ENCODE measurements at regions not wholly inside any gene's neighbourhood (a gene's known extent, or its start where the extent isn't known, plus 50 kb on each side); places are given as distances from the start of the nearest gene placed in this dataset.

GRCh38 chr14:71388862-71389261 lies 481.6 kb downstream of the PCNX1 start:
- no peaks in the 10 kb centered on the region for H3K4me1 ChIP-seq (ENCODE audit: control insufficient read depth in 4 of 4, insufficient read depth in 4 of 4, low read length in 3 of 4)
- WGBS: 91% methylated on average over 4 of the region's 4 CpGs

DNA sequence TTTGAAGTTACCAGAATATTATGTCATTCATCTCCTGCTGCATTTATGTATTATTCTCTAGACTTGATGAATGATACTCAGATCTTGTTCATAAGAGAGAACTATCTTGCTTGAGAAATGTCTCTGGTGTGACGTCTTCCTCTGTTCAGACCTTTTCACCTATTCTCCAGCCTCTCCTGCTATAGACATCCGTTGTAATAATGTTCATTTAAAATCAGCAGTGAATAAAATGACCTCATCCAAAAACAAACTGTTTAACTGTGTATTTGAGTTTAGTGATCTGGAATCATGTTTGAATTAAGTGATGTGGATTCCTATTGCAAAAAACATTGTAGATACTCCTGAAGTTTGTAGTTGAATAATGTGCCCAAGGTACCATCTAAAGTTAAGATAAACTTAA lies 487.1 kb downstream of the PCNX1 start:
- WGBS: 51% methylated on average over 2 of the region's 2 CpGs
- Histone ChIP-seq H3K36me3 (ENCODE audit: control insufficient read depth in 4 of 4, insufficient read depth in 3 of 4, low read depth in 1 of 4, low read length in 3 of 4) (no peaks in the 10 kb centered on the region), H3K27me3 (ENCODE audit: control insufficient read depth in 4 of 4, insufficient read depth in 4 of 4, low read length in 3 of 4) (no peaks in the 10 kb centered on the region), H3K27ac (ENCODE audit: low read depth in 1 of 2, low read length in 2 of 2) (no peak overlapping the region), H3K9ac (ENCODE audit: low read depth in 1 of 2, low read length in 2 of 2) (no peak overlapping the region), H3K9me3 (ENCODE audit: control insufficient read depth in 4 of 4, low read length in 3 of 4) (no peaks in the 10 kb centered on the region), H3K4me3 (ENCODE audit: low read depth in 1 of 3, low read length in 3 of 3) (no peak overlapping the region), H3K4me1 (ENCODE audit: control insufficient read depth in 4 of 4, insufficient read depth in 4 of 4, low read length in 3 of 4) (peaks cover 6 to 23% (median 10%) of the 10 kb centered on the region in 4 donors)
- no peak for DNase-seq (ENCODE audit: low spot score)
- no peak for TF ChIP-seq SP1 (IDR thresholded peaks at IDR 0.05)
- TF ChIP-seq, protein P1, sequence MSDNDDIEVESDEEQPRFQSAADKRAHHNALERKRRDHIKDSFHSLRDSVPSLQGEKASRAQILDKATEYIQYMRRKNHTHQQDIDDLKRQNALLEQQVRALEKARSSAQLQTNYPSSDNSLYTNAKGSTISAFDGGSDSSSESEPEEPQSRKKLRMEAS (IDR thresholded peaks at IDR 0.05): no peak
- no peak for TF ChIP-seq TAF1 (conservative IDR thresholded peaks at IDR 0.05)
- TF ChIP-seq, protein P2, sequence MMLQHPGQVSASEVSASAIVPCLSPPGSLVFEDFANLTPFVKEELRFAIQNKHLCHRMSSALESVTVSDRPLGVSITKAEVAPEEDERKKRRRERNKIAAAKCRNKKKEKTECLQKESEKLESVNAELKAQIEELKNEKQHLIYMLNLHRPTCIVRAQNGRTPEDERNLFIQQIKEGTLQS (IDR thresholded peaks at IDR 0.05): no peak
- TF ChIP-seq YY1 (IDR thresholded peaks at IDR 0.05): no peak
- no peak for TF ChIP-seq GABPA (IDR thresholded peaks at IDR 0.05 in 1 of 2, conservative IDR thresholded peaks at IDR 0.05 in 1 of 2)
- no peak for TF ChIP-seq RAD21 (IDR thresholded peaks at IDR 0.05)
- no peak for TF ChIP-seq FOXA2 (IDR thresholded peaks at IDR 0.05)
- TF ChIP-seq JUND (IDR thresholded peaks at IDR 0.05): no peak
- TF ChIP-seq, protein P3, sequence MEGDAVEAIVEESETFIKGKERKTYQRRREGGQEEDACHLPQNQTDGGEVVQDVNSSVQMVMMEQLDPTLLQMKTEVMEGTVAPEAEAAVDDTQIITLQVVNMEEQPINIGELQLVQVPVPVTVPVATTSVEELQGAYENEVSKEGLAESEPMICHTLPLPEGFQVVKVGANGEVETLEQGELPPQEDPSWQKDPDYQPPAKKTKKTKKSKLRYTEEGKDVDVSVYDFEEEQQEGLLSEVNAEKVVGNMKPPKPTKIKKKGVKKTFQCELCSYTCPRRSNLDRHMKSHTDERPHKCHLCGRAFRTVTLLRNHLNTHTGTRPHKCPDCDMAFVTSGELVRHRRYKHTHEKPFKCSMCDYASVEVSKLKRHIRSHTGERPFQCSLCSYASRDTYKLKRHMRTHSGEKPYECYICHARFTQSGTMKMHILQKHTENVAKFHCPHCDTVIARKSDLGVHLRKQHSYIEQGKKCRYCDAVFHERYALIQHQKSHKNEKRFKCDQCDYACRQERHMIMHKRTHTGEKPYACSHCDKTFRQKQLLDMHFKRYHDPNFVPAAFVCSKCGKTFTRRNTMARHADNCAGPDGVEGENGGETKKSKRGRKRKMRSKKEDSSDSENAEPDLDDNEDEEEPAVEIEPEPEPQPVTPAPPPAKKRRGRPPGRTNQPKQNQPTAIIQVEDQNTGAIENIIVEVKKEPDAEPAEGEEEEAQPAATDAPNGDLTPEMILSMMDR (IDR thresholded peaks at IDR 0.05; ENCODE audit: low read depth, low read length, missing input control): no peak

More at GRCh38 chr14:71388862-71389261, 481.6 kb downstream of the PCNX1 start:
- Histone ChIP-seq H3K36me3 (ENCODE audit: control insufficient read depth in 4 of 4, insufficient read depth in 3 of 4, low read depth in 1 of 4, low read length in 3 of 4) (no peaks in the 10 kb centered on the region), H3K9ac (ENCODE audit: low read depth in 1 of 2, low read length in 2 of 2) (no peak overlapping the region), H3K9me3 (ENCODE audit: control insufficient read depth in 4 of 4, low read length in 3 of 4) (no peaks in the 10 kb centered on the region), H3K4me3 (ENCODE audit: low read depth in 1 of 3, low read length in 3 of 3) (no peak overlapping the region), H3K27ac (ENCODE audit: low read depth in 1 of 2, low read length in 2 of 2) (no peak overlapping the region), H3K27me3 (ENCODE audit: control insufficient read depth in 4 of 4, insufficient read depth in 4 of 4, low read length in 3 of 4) (no peaks in the 10 kb centered on the region)
- DNase-seq (ENCODE audit: low spot score): no peak
- TF ChIP-seq RAD21 (IDR thresholded peaks at IDR 0.05) (no peak), YY1 (IDR thresholded peaks at IDR 0.05) (no peak), HNF4A (conservative IDR thresholded peaks at IDR 0.05) (no peak), EGR1 (IDR thresholded peaks at IDR 0.05; ENCODE audit: low read depth in 2 of 2) (no peak), FOXA1 (IDR thresholded peaks at IDR 0.05) (no peak), GABPA (IDR thresholded peaks at IDR 0.05 in 1 of 2, conservative IDR thresholded peaks at IDR 0.05 in 1 of 2) (no peak), SP1 (IDR thresholded peaks at IDR 0.05) (no peak), NR2F2 (IDR thresholded peaks at IDR 0.05) (no peak), HNF4G (IDR thresholded peaks at IDR 0.05) (no peak), FOXA2 (IDR thresholded peaks at IDR 0.05) (no peak), TAF1 (conservative IDR thresholded peaks at IDR 0.05) (no peak), JUND (IDR thresholded peaks at IDR 0.05) (no peak), RXRA (IDR thresholded peaks at IDR 0.05) (no peak)
- TF ChIP-seq, protein P4, sequence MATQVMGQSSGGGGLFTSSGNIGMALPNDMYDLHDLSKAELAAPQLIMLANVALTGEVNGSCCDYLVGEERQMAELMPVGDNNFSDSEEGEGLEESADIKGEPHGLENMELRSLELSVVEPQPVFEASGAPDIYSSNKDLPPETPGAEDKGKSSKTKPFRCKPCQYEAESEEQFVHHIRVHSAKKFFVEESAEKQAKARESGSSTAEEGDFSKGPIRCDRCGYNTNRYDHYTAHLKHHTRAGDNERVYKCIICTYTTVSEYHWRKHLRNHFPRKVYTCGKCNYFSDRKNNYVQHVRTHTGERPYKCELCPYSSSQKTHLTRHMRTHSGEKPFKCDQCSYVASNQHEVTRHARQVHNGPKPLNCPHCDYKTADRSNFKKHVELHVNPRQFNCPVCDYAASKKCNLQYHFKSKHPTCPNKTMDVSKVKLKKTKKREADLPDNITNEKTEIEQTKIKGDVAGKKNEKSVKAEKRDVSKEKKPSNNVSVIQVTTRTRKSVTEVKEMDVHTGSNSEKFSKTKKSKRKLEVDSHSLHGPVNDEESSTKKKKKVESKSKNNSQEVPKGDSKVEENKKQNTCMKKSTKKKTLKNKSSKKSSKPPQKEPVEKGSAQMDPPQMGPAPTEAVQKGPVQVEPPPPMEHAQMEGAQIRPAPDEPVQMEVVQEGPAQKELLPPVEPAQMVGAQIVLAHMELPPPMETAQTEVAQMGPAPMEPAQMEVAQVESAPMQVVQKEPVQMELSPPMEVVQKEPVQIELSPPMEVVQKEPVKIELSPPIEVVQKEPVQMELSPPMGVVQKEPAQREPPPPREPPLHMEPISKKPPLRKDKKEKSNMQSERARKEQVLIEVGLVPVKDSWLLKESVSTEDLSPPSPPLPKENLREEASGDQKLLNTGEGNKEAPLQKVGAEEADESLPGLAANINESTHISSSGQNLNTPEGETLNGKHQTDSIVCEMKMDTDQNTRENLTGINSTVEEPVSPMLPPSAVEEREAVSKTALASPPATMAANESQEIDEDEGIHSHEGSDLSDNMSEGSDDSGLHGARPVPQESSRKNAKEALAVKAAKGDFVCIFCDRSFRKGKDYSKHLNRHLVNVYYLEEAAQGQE (IDR thresholded peaks at IDR 0.05): no peak
- TF ChIP-seq, protein P1 (IDR thresholded peaks at IDR 0.05): no peak
- TF ChIP-seq, protein P3 (IDR thresholded peaks at IDR 0.05; ENCODE audit: low read depth, low read length, missing input control): no peak
- TF ChIP-seq, protein P2 (IDR thresholded peaks at IDR 0.05): no peak
- TF ChIP-seq, protein P5, sequence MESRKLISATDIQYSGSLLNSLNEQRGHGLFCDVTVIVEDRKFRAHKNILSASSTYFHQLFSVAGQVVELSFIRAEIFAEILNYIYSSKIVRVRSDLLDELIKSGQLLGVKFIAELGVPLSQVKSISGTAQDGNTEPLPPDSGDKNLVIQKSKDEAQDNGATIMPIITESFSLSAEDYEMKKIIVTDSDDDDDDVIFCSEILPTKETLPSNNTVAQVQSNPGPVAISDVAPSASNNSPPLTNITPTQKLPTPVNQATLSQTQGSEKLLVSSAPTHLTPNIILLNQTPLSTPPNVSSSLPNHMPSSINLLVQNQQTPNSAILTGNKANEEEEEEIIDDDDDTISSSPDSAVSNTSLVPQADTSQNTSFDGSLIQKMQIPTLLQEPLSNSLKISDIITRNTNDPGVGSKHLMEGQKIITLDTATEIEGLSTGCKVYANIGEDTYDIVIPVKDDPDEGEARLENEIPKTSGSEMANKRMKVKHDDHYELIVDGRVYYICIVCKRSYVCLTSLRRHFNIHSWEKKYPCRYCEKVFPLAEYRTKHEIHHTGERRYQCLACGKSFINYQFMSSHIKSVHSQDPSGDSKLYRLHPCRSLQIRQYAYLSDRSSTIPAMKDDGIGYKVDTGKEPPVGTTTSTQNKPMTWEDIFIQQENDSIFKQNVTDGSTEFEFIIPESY (IDR thresholded peaks at IDR 0.05): no peak
